GM23338 (cell line): ENCODE measurements at regions not wholly inside any gene's neighbourhood (a gene's known extent, or its start where the extent isn't known, plus 50 kb on each side); places are given as distances from the start of the nearest gene placed in this dataset.

ENCODE experiments used
- CREB1 ChIP-seq: fragments of 250-450 bp; sonication (Bioruptor Pico); IDR thresholded peaks from 2 replicates; pipeline ENCODE4 v1.5.0; 2020; ENCODE audit warnings: low read depth, mild to moderate bottlenecking, moderate library complexity
- EZH2 ChIP-seq: fragments of 200-600 bp; sonication (generic); IDR thresholded peaks from one replicate; pipeline ENCODE4 v1.8.0; 2017; ENCODE audit warnings: antibody characterized with exemption, mild to moderate bottlenecking, low read depth; ENCODE audit not compliant: unreplicated experiment
- EZH2phosphoT487 ChIP-seq: fragments of 200-600 bp; sonication (generic); IDR thresholded peaks from one replicate; pipeline ENCODE4 v1.8.1; 2018; ENCODE audit warnings: antibody characterized with exemption; ENCODE audit not compliant: unreplicated experiment
- JUNB ChIP-seq: IDR thresholded peaks from one replicate; pipeline ENCODE4 v1.6.1; 2016; ENCODE audit warnings: antibody characterized with exemption; ENCODE audit not compliant: unreplicated experiment
- NANOG ChIP-seq: IDR thresholded peaks from 2 replicates; pipeline ENCODE4 v1.6.1; 2016; ENCODE audit warnings: antibody characterized with exemption, borderline replicate concordance
- POLR2AphosphoS5 ChIP-seq: IDR thresholded peaks from 2 replicates; pipeline ENCODE4 v1.6.1; 2016; ENCODE audit warnings: antibody characterized with exemption, low read depth
- ZNF114 ChIP-seq: fragments of 250-450 bp; sonication (Bioruptor Pico); IDR thresholded peaks from 2 replicates; pipeline ENCODE4 v1.5.0; 2020; ENCODE audit warnings: mild to moderate bottlenecking, moderate library complexity
- ZNF331 ChIP-seq: fragments of 250-450 bp; sonication (Bioruptor Pico); IDR thresholded peaks from 2 replicates; pipeline ENCODE4 v1.5.0; 2020; ENCODE audit warnings: low read depth, mild to moderate bottlenecking, moderate library complexity
- TF ChIP-seq, protein P1 (sequence below), 2 experiments: fragments of 200-600 bp in 1 of 2; sonication (generic) in 1 of 2; conservative IDR thresholded peaks; 2 replicates each; pipeline versions ENCODE4 v1.5.1 to v1.6.1; 2016 to 2017; ENCODE audit warnings: antibody characterized with exemption in 2 of 2, low read depth in 2 of 2, mild to moderate bottlenecking in 2 of 2, moderate library complexity in 1 of 2
- TF ChIP-seq, protein P2 (sequence below): IDR thresholded peaks from 2 replicates; pipeline ENCODE4 v1.6.1; 2016; ENCODE audit warnings: antibody characterized with exemption
- TF ChIP-seq, protein P3 (sequence below): IDR thresholded peaks from one replicate; pipeline ENCODE4 v1.6.1; 2018; ENCODE audit warnings: antibody characterized with exemption; ENCODE audit not compliant: unreplicated experiment

DNA sequence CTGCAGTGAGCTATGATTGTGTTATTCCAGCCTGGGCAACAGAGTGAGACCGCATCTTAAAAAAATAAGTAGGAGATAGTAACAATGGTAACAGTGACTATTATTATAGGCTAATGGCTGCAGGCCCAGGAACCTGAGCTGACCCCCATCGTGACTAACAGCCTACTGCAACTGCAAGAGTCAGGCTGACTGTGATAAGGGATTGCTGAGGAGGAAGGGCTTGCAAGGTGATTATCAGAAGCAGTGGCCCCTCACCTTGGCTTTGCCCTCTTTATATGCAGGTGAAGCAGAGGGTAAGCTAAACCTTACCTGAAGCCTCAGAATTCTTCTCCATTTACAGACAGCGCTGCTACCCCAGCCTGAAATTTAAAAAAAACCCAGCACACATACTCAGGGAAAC is 83.9 kb upstream of the SDK1 start:
- TF ChIP-seq EZH2 (no peak), EZH2phosphoT487 (no peak), POLR2AphosphoS5 (no peak), CREB1 (CRISPR knock-in tag) (no peak), ZNF331 (CRISPR knock-in tag) (no peak), JUNB (no peak), NANOG (no peak), ZNF114 (CRISPR knock-in tag) (no peak)
- TF ChIP-seq, protein P1, sequence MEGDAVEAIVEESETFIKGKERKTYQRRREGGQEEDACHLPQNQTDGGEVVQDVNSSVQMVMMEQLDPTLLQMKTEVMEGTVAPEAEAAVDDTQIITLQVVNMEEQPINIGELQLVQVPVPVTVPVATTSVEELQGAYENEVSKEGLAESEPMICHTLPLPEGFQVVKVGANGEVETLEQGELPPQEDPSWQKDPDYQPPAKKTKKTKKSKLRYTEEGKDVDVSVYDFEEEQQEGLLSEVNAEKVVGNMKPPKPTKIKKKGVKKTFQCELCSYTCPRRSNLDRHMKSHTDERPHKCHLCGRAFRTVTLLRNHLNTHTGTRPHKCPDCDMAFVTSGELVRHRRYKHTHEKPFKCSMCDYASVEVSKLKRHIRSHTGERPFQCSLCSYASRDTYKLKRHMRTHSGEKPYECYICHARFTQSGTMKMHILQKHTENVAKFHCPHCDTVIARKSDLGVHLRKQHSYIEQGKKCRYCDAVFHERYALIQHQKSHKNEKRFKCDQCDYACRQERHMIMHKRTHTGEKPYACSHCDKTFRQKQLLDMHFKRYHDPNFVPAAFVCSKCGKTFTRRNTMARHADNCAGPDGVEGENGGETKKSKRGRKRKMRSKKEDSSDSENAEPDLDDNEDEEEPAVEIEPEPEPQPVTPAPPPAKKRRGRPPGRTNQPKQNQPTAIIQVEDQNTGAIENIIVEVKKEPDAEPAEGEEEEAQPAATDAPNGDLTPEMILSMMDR (conservative IDR thresholded peaks at IDR 0.05; ENCODE audit: low read depth in 2 of 2), result no peak
- TF ChIP-seq, protein P2, sequence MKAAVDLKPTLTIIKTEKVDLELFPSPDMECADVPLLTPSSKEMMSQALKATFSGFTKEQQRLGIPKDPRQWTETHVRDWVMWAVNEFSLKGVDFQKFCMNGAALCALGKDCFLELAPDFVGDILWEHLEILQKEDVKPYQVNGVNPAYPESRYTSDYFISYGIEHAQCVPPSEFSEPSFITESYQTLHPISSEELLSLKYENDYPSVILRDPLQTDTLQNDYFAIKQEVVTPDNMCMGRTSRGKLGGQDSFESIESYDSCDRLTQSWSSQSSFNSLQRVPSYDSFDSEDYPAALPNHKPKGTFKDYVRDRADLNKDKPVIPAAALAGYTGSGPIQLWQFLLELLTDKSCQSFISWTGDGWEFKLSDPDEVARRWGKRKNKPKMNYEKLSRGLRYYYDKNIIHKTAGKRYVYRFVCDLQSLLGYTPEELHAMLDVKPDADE, result no peak
- TF ChIP-seq, protein P3, sequence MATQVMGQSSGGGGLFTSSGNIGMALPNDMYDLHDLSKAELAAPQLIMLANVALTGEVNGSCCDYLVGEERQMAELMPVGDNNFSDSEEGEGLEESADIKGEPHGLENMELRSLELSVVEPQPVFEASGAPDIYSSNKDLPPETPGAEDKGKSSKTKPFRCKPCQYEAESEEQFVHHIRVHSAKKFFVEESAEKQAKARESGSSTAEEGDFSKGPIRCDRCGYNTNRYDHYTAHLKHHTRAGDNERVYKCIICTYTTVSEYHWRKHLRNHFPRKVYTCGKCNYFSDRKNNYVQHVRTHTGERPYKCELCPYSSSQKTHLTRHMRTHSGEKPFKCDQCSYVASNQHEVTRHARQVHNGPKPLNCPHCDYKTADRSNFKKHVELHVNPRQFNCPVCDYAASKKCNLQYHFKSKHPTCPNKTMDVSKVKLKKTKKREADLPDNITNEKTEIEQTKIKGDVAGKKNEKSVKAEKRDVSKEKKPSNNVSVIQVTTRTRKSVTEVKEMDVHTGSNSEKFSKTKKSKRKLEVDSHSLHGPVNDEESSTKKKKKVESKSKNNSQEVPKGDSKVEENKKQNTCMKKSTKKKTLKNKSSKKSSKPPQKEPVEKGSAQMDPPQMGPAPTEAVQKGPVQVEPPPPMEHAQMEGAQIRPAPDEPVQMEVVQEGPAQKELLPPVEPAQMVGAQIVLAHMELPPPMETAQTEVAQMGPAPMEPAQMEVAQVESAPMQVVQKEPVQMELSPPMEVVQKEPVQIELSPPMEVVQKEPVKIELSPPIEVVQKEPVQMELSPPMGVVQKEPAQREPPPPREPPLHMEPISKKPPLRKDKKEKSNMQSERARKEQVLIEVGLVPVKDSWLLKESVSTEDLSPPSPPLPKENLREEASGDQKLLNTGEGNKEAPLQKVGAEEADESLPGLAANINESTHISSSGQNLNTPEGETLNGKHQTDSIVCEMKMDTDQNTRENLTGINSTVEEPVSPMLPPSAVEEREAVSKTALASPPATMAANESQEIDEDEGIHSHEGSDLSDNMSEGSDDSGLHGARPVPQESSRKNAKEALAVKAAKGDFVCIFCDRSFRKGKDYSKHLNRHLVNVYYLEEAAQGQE, result no peak
